ENCODE measurements at regions not wholly inside any gene's neighbourhood (a gene's known extent, or its start where the extent isn't known, plus 50 kb on each side); places are given as distances from the start of the nearest gene placed in this dataset.

- 36 to 41% methylated on average over 2 of the region's 2 CpGs for WGBS, 2 donors
Observed at GRCh38 chr12:39077226-39077625, 171.8 kb upstream of the CPNE8 start.

GRCh38 chr12:39074063-39074462 is 168.7 kb upstream of the CPNE8 start:
- ATAC-seq (no peak), FAIRE-seq (no peak), DNase-seq (no peak)
- Histone ChIP-seq H3K9me3 (no peaks in the 10 kb centered on the region), H3K36me3 (no peaks in the 10 kb centered on the region), H3K27me3 (no peaks in the 10 kb centered on the region), H3K4me1 (no peaks in the 10 kb centered on the region), H3K27ac (no peak overlapping the region), H3K4me3 (no peak overlapping the region)
- WGBS, 2 donors = 34 to 46% methylated on average over 2 of the region's 2 CpGs
- intact Hi-C loops (cut with DNase I) = no loop called here
- no peak for TF ChIP-seq CTCF (IDR thresholded peaks at IDR 0.05)

More at GRCh38 chr12:39077226-39077625, 171.8 kb upstream of the CPNE8 start:
- Histone ChIP-seq H3K4me3 (no peak overlapping the region), H3K9me3 (no peaks in the 10 kb centered on the region), H3K27me3 (no peaks in the 10 kb centered on the region), H3K36me3 (no peaks in the 10 kb centered on the region), H3K4me1 (no peaks in the 10 kb centered on the region), H3K27ac (no peak overlapping the region)
- FAIRE-seq (no peak), DNase-seq (no peak), ATAC-seq (no peak)
- intact Hi-C loops (cut with DNase I) = no loop called here
- TF ChIP-seq CTCF (IDR thresholded peaks at IDR 0.05) = no peak

- no peaks in the 10 kb centered on the region for H3K9me3 ChIP-seq
- no peaks in the 10 kb centered on the region for H3K36me3 ChIP-seq
- H3K27ac ChIP-seq = no peak overlapping the region
- H3K4me1 ChIP-seq = no peaks in the 10 kb centered on the region
- FAIRE-seq (no peak), DNase-seq (no peak), ATAC-seq (no peak)
- TF ChIP-seq CTCF (IDR thresholded peaks at IDR 0.05) = no peak
- intact Hi-C loops (cut with DNase I) = no loop called here
- H3K4me3 ChIP-seq = no peak overlapping the region
- 15 to 26% methylated on average over 2 of the region's 2 CpGs for WGBS, 2 donors
- no peaks in the 10 kb centered on the region for H3K27me3 ChIP-seq
Observed at GRCh38 chr12:39072658-39073057, 167.3 kb upstream of the CPNE8 start.

GRCh38 chr12:39071611-39072010 is 166.2 kb upstream of the CPNE8 start:
- Histone ChIP-seq H3K27me3 (no peaks in the 10 kb centered on the region), H3K9me3 (no peaks in the 10 kb centered on the region), H3K4me1 (no peaks in the 10 kb centered on the region), H3K36me3 (no peaks in the 10 kb centered on the region), H3K27ac (no peak overlapping the region), H3K4me3 (no peak overlapping the region)
- intact Hi-C loops (cut with DNase I) = no loop called here
- no peak for TF ChIP-seq CTCF (IDR thresholded peaks at IDR 0.05)
- WGBS, 2 donors = 46 to 53% methylated on average over 4 of the region's 4 CpGs
- ATAC-seq (no peak), DNase-seq (no peak), FAIRE-seq (no peak)

GRCh38 chr12:39070775-39071174 is 165.4 kb upstream of the CPNE8 start:
- FAIRE-seq (no peak), DNase-seq (no peak), ATAC-seq (no peak)
- Histone ChIP-seq H3K27me3 (no peaks in the 10 kb centered on the region), H3K4me1 (no peaks in the 10 kb centered on the region), H3K9me3 (no peaks in the 10 kb centered on the region), H3K27ac (no peak overlapping the region), H3K4me3 (no peak overlapping the region), H3K36me3 (no peaks in the 10 kb centered on the region)
- intact Hi-C loops (cut with DNase I) = no loop called here
- TF ChIP-seq CTCF (IDR thresholded peaks at IDR 0.05) = no peak
- 34 to 45% methylated on average over 2 of the region's 2 CpGs for WGBS, 2 donors
